ENCODE measurements at regions not wholly inside any gene's neighbourhood (a gene's known extent, or its start where the extent isn't known, plus 50 kb on each side); places are given as distances from the start of the nearest gene placed in this dataset.
A peak's percentile ranks its signal among the peaks of the same experiment; 100 is the strongest.

GRCh38 chr2:602571-603359, 74.4 kb downstream of the TMEM18 start (continued):
- no peak for TF ChIP-seq CTCF (IDR thresholded peaks at IDR 0.05 in 2 of 3, conservative IDR thresholded peaks at IDR 0.05 in 1 of 3; ENCODE audit: borderline replicate concordance in 1 of 3, insufficient read depth in 1 of 3, low read depth in 2 of 3, low read length in 2 of 3)

GRCh38 chr2:601806-602455, 75.3 kb downstream of the TMEM18 start:
- BruUV-seq (replicated peaks) = no TSS peak
- ChIA-PET POLR2A (no interaction called here), CTCF (no interaction called here), RAD21 (ENCODE audit: low non-redundant PET in 1 of 2, low total read pairs in 2 of 2, uncharacterized antibody in 2 of 2, unreplicated experiment in 2 of 2) (no interaction called here)
- no peaks in the 10 kb centered on the region for H3K36me3 ChIP-seq (ENCODE audit: control insufficient read depth in 1 of 2, insufficient read depth in 2 of 2, low read length in 2 of 2)
- no peak overlapping the region for H3K9ac ChIP-seq (ENCODE audit: low read length)
- H3K9me3 ChIP-seq (ENCODE audit: control insufficient read depth in 1 of 2, insufficient read depth in 1 of 2, low read depth in 1 of 2, low read length in 2 of 2) = peaks cover 0 to 4% of the 10 kb centered on the region in 2 experiments; a peak in 1 of 4 replicates
- H3K27me3 ChIP-seq (ENCODE audit: insufficient read depth, low read length) = no peaks in the 10 kb centered on the region; the same call in 1 of the 2 replicates
- no peak for ATAC-seq
- no peaks in the 10 kb centered on the region for H3K9me2 ChIP-seq (ENCODE audit: insufficient read depth)
- H4K20me1 ChIP-seq (ENCODE audit: insufficient read depth) = no peaks in the 10 kb centered on the region
- no peak for DNase-seq (ENCODE audit: low read depth, low spot score)
- TF ChIP-seq SRF (IDR thresholded peaks at IDR 0.05; ENCODE audit: low read depth) (no peak), CTCF (IDR thresholded peaks at IDR 0.05 in 2 of 3, conservative IDR thresholded peaks at IDR 0.05 in 1 of 3; ENCODE audit: borderline replicate concordance in 1 of 3, insufficient read depth in 1 of 3, low read depth in 2 of 3, low read length in 2 of 3) (no peak), SIN3A (IDR thresholded peaks at IDR 0.05; ENCODE audit: low read depth) (no peak), ATF3 (IDR thresholded peaks at IDR 0.05) (no peak), SP1 (IDR thresholded peaks at IDR 0.05; ENCODE audit: low read depth) (no peak), ZNF274 (IDR thresholded peaks at IDR 0.05; ENCODE audit: low read depth, low read length) (no peak), YY1 (IDR thresholded peaks at IDR 0.05; ENCODE audit: extremely low read depth, insufficient replicate concordance, low read depth, low read length) (no peak)
- TF ChIP-seq, protein P1, sequence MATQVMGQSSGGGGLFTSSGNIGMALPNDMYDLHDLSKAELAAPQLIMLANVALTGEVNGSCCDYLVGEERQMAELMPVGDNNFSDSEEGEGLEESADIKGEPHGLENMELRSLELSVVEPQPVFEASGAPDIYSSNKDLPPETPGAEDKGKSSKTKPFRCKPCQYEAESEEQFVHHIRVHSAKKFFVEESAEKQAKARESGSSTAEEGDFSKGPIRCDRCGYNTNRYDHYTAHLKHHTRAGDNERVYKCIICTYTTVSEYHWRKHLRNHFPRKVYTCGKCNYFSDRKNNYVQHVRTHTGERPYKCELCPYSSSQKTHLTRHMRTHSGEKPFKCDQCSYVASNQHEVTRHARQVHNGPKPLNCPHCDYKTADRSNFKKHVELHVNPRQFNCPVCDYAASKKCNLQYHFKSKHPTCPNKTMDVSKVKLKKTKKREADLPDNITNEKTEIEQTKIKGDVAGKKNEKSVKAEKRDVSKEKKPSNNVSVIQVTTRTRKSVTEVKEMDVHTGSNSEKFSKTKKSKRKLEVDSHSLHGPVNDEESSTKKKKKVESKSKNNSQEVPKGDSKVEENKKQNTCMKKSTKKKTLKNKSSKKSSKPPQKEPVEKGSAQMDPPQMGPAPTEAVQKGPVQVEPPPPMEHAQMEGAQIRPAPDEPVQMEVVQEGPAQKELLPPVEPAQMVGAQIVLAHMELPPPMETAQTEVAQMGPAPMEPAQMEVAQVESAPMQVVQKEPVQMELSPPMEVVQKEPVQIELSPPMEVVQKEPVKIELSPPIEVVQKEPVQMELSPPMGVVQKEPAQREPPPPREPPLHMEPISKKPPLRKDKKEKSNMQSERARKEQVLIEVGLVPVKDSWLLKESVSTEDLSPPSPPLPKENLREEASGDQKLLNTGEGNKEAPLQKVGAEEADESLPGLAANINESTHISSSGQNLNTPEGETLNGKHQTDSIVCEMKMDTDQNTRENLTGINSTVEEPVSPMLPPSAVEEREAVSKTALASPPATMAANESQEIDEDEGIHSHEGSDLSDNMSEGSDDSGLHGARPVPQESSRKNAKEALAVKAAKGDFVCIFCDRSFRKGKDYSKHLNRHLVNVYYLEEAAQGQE (IDR thresholded peaks at IDR 0.05; ENCODE audit: low read depth) = no peak
- TF ChIP-seq, protein P2, sequence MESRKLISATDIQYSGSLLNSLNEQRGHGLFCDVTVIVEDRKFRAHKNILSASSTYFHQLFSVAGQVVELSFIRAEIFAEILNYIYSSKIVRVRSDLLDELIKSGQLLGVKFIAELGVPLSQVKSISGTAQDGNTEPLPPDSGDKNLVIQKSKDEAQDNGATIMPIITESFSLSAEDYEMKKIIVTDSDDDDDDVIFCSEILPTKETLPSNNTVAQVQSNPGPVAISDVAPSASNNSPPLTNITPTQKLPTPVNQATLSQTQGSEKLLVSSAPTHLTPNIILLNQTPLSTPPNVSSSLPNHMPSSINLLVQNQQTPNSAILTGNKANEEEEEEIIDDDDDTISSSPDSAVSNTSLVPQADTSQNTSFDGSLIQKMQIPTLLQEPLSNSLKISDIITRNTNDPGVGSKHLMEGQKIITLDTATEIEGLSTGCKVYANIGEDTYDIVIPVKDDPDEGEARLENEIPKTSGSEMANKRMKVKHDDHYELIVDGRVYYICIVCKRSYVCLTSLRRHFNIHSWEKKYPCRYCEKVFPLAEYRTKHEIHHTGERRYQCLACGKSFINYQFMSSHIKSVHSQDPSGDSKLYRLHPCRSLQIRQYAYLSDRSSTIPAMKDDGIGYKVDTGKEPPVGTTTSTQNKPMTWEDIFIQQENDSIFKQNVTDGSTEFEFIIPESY (IDR thresholded peaks at IDR 0.05; ENCODE audit: extremely low read depth, insufficient replicate concordance, low read length) = no peak
- H2AFZ ChIP-seq (ENCODE audit: low read depth, low read length, poor library complexity, severe bottlenecking) = no peak overlapping the region
- no peak overlapping the region for H3K27ac ChIP-seq (ENCODE audit: low read depth, low read length)
- peak overlapping the region; percentile 22; the same call in 1 of the 2 replicates for H3K4me2 ChIP-seq (ENCODE audit: low read length)
- no peaks in the 10 kb centered on the region for H3K79me2 ChIP-seq (ENCODE audit: insufficient read depth, low read length)
- H3K4me3 ChIP-seq (replicated peaks in 1 of 2; ENCODE audit: low read depth in 1 of 2, low read length in 2 of 2) = no peak overlapping the region
- H3K4me1 ChIP-seq (ENCODE audit: control insufficient read depth in 1 of 2, insufficient read depth in 2 of 2, low read length in 2 of 2) = peaks cover 0 to 27% of the 10 kb centered on the region in 2 experiments; a peak in 2 of 4 replicates
- intact Hi-C loops (cut with micrococcal nuclease) = no loop called here

Measured in HCT116 (cell line).